ENCODE measurements at regions not wholly inside any gene's neighbourhood (a gene's known extent, or its start where the extent isn't known, plus 50 kb on each side); places are given as distances from the start of the nearest gene placed in this dataset. TPM values are rescaled to one million over a fixed set of nuclear protein-coding genes. Genes with fewer than 3 reads are reported as not detected.

- peak; percentile 75 for DNase-seq
These were observed 79.7 kb upstream of the TRIB2 start for GRCh38 chr2:12636837-12637581.

DNA sequence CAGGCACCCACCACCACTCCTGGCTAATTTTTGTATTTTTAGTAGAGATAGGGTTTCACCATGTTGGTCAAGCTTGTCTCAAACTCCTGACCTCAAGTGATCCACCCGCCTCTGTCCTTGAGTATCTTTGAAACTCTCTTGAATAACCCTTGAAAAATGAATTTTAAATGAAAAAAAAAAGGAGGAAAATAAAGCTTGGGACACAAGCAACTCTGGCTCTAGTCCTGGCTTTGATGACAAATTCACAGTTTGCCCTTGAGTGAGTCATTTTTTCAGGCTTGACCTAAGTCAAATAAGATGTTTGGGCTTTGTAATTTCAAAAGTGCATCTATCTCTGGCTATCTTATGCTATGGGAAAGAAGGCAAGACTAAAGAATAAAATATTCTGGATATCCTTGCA lies 79.0 kb upstream of the TRIB2 start:
- no peak for DNase-seq

DNA sequence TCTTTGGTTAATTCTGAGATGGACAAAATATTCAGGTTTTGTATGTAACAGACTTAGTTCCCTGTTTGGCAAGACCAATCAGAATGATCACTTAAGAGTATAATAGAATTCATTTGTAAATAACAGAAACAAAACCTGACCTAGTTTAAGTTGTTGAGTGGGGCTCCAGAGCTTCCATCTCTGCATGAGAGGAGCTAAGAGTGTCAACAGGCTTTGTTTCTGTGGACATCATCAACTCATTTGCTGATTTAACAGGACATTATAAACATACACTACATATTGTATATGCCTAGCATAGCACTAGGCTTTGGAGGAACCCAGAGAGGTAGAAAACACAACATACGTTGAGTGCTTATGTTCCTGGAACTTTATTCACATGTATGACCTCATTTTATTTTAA lies 75.3 kb upstream of the TRIB2 start:
- no peak for DNase-seq

GRCh38 chr2:12642332-12642731 lies 74.4 kb upstream of the TRIB2 start:
- no peak for DNase-seq

- DNase-seq = no peak
These were observed 73.9 kb upstream of the TRIB2 start for GRCh38 chr2:12642859-12643258.

DNA sequence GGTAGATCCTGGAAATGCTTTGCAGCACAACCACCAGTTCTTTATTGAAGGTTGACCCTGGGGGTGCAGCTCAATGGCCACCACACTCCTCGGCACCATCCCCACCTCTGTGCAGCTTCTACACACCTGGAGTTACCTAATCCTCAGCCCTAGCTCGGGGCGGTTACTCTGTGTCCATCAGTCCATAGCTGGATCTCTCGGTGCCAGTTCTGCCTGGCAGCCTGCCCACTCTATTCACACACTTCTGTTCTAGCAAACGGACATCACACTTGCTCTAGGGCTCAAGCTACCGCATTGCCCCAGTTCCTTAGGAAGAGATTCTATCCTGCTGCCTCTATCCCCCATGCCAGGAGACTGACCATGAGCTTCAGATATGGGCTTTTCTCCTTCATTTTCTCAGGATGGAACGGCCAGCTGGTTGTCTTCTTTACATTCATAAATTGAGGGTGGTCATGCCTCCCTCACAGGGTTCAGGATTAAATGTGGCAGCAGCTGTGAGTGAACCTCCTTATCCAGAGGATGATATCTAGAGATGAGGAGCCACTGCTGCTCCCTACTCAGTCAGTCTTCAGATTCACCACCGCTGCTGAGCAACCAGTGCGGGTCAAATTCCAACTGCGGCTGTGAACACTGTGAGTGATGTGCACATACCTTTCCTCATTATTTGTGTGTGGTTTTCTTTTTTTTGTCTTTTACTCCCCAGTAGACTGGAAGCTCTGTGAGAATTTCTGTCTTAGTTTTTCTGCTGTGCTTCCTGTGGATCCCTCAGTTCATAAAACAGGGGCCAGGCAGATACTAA lies 66.9 kb upstream of the TRIB2 start:
- DNase-seq = no peak

- peak; percentile 5 for DNase-seq
These were observed 65.1 kb upstream of the TRIB2 start for GRCh38 chr2:12651641-12652040.

DNA sequence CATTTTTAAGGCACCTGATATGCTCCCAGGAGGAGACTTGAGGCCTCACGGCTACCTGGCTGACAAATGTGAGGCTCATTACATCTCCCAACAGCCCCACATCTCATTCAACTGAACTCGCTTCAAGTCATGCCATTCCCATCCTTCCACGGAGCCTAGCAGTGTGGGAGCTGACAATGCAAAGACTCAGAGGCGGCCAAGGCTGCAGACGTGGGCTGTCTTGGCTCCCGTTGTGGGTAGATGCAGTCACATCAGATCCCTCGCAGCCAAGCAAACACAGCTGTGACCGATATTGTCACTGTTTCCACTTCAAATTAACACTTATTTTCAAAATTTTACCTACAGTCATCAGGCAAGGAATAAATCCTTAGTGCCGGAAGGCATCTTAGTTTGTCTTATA lies 64.0 kb upstream of the TRIB2 start:
- no peak for DNase-seq

DNA sequence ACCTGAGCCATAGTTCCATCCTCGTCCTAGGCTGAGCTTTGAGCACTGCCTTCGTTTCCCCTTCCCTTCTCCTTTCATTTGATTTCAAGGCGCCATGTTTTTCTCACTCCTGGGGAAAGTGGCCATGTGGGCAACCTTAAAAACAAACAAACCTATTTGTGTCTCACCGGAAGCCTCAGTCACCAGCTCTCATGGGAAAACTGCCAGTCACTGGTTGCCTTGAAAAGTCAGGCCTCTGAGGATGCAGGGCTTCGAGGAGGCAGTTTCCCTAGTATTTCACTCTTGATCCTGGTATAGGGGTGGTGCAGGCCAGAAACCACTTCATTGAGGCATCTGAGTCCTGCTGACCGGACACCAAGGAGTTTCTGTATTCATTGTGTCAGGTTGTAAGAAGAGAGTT lies 59.2 kb upstream of the TRIB2 start:
- no peak for DNase-seq

GRCh38 chr2:12658310-12658945 lies 58.3 kb upstream of the TRIB2 start:
- no peak for DNase-seq

- DNase-seq = no peak
These were observed 55.2 kb upstream of the TRIB2 start for GRCh38 chr2:12661489-12661888.

DNA sequence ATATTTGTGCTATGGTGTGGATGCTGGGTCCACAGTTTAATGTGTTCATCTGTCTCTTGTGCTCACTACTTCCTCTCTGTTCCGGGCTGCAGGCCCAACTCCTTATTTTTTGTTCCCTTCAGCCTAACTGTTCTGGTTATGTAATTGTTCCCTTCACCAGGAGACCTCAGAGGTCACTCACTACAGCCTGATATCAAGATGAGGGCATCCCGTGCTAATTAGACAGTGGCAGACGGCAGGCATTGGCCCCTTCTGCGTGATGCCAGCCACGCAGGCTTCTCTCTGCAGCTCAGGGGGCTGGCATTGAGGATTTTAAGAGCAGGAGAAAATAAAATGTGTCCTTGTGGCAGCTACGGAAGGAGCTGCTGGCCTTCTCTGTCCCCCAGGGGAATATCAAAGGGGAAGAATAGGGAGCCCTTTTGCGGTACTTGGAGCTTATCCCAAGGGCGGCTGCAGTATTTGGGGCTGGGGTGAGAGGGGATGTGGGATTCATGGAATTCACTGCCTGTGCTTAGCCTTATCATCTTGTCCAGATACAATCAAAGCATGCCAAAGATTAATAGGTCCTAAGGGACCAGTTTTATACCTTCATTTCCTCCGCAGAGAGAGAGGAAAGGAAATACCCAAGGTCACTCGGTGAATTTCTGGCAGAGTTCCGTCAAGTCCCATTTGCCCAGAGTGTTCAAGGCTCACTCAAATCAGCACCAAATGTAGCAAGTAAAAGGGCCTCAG lies 53.3 kb upstream of the TRIB2 start:
- no peak for DNase-seq

DNA sequence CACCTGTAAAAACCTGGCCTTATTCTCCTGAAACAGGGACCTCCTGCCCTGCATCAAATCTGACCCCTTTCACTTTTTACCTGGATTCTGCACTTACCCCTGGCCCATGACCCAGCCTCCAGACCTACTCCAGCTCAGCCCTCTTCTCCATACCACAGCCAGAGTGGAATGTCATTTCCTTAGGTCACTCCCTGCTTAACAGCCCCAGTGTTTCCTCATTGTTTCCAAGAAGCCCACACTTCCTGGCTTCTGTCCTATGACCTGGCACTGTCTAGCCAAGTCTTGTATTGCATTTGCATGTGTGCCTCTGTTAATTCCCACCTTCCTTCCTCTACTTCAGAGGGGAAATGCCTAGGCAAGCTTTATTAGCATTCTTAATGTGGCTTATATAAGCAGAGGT lies 51.4 kb upstream of the TRIB2 start:
- DNase-seq = no peak

GRCh38 chr2:12666445-12666844 lies 50.3 kb upstream of the TRIB2 start:
- no peak for DNase-seq

Small RNAs in the stretch of these regions (small RNA-seq; reads per million reads assigned to genes)
- gene MIR3681 (ENCODE audit: low replicate concordance) (0.09 reads per million), gene RF00093 (ENCODE audit: low replicate concordance) (not detected), gene RNU6-843P (ENCODE audit: low replicate concordance) (not detected)

All from skin of body (tissue), 2 donors.